Ascending aorta (tissue), 2 donors: ENCODE measurements at regions not wholly inside any gene's neighbourhood (a gene's known extent, or its start where the extent isn't known, plus 50 kb on each side); places are given as distances from the start of the nearest gene placed in this dataset.

Source experiments
- DNase-seq, 2 donors: peaks; one replicate each; pipeline ENCODE4 v3.0.0-alpha.2; 2019; ENCODE audit warnings: low spot score in 2 of 2
- H3K27ac ChIP-seq, 2 donors: fragments of 200-600 bp; sonication (generic); one replicate each; pipeline ENCODE4 v1.5.1; 2016 to 2017; ENCODE audit warnings: mild to moderate bottlenecking in 1 of 2
- H3K27me3 ChIP-seq: fragments of 200-600 bp; sonication (generic); one replicate; pipeline ENCODE4 v1.5.1; 2017
- H3K36me3 ChIP-seq, 2 donors: fragments of 200-600 bp; sonication (generic); one replicate each; pipeline ENCODE4 v1.5.1; 2016
- H3K4me1 ChIP-seq, 2 donors: fragments of 200-600 bp; sonication (generic); one replicate each; pipeline ENCODE4 v1.5.1; 2016 to 2017; ENCODE audit warnings: mild to moderate bottlenecking in 1 of 2
- H3K4me3 ChIP-seq, 2 donors: fragments of 200-600 bp; sonication (generic); one replicate each; pipeline ENCODE4 v1.5.1; 2016 to 2017; ENCODE audit warnings: mild to moderate bottlenecking in 1 of 2
- H3K9me3 ChIP-seq, 2 donors: fragments of 200-600 bp; sonication (generic); one replicate each; pipeline ENCODE4 v1.5.1; 2016
- intact Hi-C: fragments of 100-400 bp; cut with DNase I; formaldehyde crosslinking; loops from one replicate; pipeline ENCODE4 v1.15.1; 2023
- TF ChIP-seq, protein P1 (sequence below), 3 experiments: fragments of 200-600 bp in 2 of 3; fragments of 450-650 bp in 1 of 3; sonication (generic) in 2 of 3; IDR thresholded peaks; one replicate each; pipeline ENCODE4 v1.5.1; 2016 to 2019; ENCODE audit warnings: antibody characterized with exemption in 3 of 3, mild to moderate bottlenecking in 1 of 3, moderate library complexity in 1 of 3

DNA sequence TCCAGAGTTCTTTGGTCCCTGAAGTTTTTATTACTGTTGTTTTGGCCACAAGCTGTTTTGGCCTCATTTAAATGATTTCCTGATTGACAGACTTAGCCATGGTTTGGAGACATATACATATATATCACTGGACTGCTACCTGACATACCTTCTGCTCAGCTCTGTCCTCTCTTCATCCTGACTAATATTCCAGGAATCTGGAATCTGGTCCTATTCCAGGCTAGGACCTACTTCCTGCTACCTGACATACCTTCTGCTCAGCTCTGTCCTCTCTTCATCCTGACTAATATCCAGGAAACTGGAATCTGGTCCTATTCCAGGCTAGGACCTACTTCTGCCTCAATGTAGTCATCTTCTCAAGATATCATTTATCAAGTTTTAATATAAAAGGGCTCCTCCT lies 724.4 kb upstream of the ROBO1 start:
- no peak overlapping the region for H3K27ac ChIP-seq
- DNase-seq = no peak
- TF ChIP-seq, protein P1, sequence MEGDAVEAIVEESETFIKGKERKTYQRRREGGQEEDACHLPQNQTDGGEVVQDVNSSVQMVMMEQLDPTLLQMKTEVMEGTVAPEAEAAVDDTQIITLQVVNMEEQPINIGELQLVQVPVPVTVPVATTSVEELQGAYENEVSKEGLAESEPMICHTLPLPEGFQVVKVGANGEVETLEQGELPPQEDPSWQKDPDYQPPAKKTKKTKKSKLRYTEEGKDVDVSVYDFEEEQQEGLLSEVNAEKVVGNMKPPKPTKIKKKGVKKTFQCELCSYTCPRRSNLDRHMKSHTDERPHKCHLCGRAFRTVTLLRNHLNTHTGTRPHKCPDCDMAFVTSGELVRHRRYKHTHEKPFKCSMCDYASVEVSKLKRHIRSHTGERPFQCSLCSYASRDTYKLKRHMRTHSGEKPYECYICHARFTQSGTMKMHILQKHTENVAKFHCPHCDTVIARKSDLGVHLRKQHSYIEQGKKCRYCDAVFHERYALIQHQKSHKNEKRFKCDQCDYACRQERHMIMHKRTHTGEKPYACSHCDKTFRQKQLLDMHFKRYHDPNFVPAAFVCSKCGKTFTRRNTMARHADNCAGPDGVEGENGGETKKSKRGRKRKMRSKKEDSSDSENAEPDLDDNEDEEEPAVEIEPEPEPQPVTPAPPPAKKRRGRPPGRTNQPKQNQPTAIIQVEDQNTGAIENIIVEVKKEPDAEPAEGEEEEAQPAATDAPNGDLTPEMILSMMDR (IDR thresholded peaks at IDR 0.05) = no peak
- H3K4me3 ChIP-seq = no peak overlapping the region
- no peaks in the 10 kb centered on the region for H3K4me1 ChIP-seq
- intact Hi-C loops = no loop called here
- no peaks in the 10 kb centered on the region for H3K9me3 ChIP-seq
- H3K36me3 ChIP-seq = no peaks in the 10 kb centered on the region
- H3K27me3 ChIP-seq = no peaks in the 10 kb centered on the region

DNA sequence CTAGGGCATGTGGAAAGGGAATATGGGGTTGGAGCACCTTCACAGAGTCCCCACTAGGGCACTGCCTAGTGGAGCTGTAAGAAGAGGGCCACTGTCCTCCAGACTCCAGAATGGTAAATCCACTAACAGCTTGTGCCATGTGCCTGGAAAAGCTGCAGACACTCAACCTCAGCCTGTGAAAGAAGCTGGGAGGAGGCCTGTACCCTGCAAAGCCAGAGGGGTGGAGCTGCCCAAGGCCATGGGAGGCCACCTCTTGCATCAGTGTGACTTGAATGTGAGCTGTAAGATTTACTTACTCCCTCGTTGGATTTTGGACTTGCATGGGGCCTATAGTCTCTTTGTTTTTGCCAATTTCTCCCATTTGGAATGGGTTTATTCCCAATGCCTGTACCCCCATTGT lies 705.2 kb upstream of the ROBO1 start:
- H3K36me3 ChIP-seq = no peaks in the 10 kb centered on the region
- TF ChIP-seq, protein P1 (IDR thresholded peaks at IDR 0.05) = no peak
- DNase-seq = no peak
- H3K9me3 ChIP-seq = no peaks in the 10 kb centered on the region
- no peak overlapping the region for H3K4me3 ChIP-seq
- intact Hi-C loops = no loop called here
- no peaks in the 10 kb centered on the region for H3K4me1 ChIP-seq
- H3K27ac ChIP-seq = no peak overlapping the region
- no peaks in the 10 kb centered on the region for H3K27me3 ChIP-seq

DNA sequence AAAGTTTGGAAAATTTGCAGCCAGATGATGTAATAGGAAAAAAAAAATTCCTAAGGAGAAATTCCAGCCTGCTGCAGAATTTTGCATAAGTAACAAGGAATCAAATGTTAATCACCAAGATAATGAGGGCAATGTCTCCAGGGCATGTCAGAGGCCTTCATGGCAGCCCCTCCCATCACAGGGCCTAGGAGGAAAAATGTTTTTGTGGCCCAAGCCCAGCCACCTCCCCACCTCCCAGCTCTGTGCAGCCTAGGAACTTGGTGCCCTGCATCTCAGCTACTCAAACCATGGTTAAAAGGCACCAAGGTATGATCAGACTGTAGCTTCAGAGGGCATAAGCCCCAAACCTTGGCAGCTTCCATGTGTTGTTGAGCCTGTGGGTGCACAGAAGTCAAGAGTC lies 704.7 kb upstream of the ROBO1 start:
- H3K27me3 ChIP-seq = no peaks in the 10 kb centered on the region
- TF ChIP-seq, protein P1 (IDR thresholded peaks at IDR 0.05) = no peak
- H3K36me3 ChIP-seq = no peaks in the 10 kb centered on the region
- intact Hi-C loops = no loop called here
- H3K27ac ChIP-seq = no peak overlapping the region
- no peaks in the 10 kb centered on the region for H3K4me1 ChIP-seq
- DNase-seq = no peak
- H3K4me3 ChIP-seq = no peak overlapping the region
- H3K9me3 ChIP-seq = no peaks in the 10 kb centered on the region

DNA sequence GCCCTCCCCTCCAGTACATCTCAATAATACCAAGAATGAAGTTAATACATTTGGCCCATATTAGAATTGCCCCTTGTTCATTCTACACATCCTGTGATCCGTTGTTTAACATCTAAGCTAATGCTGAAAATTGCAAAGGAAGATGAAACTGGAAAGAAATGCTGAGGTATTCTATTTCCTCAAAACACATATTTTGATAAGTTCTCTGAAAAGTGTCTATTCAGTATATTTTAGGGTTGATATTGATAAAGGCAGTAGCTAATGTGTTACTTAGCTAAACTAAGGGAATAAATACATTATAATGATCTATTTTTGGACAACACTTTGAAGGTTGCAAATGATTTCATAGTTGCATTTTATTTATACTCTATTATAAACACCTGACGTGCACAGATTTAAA lies 702.6 kb upstream of the ROBO1 start:
- H3K4me1 ChIP-seq = no peaks in the 10 kb centered on the region
- H3K9me3 ChIP-seq = no peaks in the 10 kb centered on the region
- TF ChIP-seq, protein P1 (IDR thresholded peaks at IDR 0.05) = no peak
- no peaks in the 10 kb centered on the region for H3K27me3 ChIP-seq
- no peaks in the 10 kb centered on the region for H3K36me3 ChIP-seq
- H3K4me3 ChIP-seq = no peak overlapping the region
- intact Hi-C loops = no loop called here
- DNase-seq = no peak
- H3K27ac ChIP-seq = no peak overlapping the region

DNA sequence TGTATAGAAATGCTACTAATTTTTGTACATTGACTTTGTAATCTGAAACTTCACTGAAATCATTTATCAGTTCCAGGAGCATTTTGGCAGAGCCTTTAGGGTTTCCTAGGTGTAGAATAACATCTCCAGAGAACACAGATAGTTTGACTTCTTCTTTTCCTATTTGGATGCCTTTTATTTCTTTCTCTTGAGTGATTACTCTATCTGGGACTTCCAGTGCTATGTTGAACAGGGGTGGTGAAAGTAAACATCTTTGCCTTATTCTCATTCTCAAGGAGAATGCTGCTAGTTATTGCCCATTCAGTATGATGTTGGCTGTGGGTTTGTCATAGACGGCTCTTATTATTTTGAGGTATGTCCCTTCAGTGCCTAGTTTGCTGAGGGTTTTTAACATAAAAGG lies 697.9 kb upstream of the ROBO1 start:
- H3K36me3 ChIP-seq = no peaks in the 10 kb centered on the region
- intact Hi-C loops = no loop called here
- H3K27ac ChIP-seq = no peak overlapping the region
- H3K27me3 ChIP-seq = no peaks in the 10 kb centered on the region
- no peaks in the 10 kb centered on the region for H3K4me1 ChIP-seq
- no peak for DNase-seq
- H3K4me3 ChIP-seq = no peak overlapping the region
- no peaks in the 10 kb centered on the region for H3K9me3 ChIP-seq
- TF ChIP-seq, protein P1 (IDR thresholded peaks at IDR 0.05) = no peak

DNA sequence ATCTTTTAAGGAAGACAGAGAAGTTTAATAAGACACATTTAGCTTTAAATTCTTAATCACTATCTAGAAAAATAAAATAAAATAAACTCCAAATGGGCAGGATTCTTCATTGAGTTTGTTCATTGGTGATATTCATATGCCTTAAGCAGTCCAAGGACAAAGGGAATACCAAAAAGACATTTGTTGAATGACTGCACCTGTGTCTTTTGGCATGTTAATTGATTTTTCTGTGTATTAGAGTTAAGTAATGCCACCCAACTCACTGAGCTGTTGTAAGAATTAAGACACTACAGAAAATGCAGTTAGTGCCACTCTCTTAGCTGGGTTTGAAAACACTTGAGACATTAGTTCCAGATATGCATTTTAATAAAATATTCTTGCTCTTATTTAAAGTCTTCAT lies 683.6 kb upstream of the ROBO1 start:
- Histone ChIP-seq H3K9me3 (no peaks in the 10 kb centered on the region), H3K4me3 (no peak overlapping the region), H3K4me1 (no peaks in the 10 kb centered on the region), H3K27me3 (no peaks in the 10 kb centered on the region), H3K27ac (no peak overlapping the region), H3K36me3 (no peaks in the 10 kb centered on the region)
- no peak for DNase-seq
- intact Hi-C loops = no loop called here
- TF ChIP-seq, protein P1 (IDR thresholded peaks at IDR 0.05) = no peak
